ENCODE measurements at regions not wholly inside any gene's neighbourhood (a gene's known extent, or its start where the extent isn't known, plus 50 kb on each side); places are given as distances from the start of the nearest gene placed in this dataset.
A peak's percentile ranks its signal among the peaks of the same experiment; 100 is the strongest.
"Not testable (repeated sequence)": the region's sequence is repeated elsewhere in the genome, so short reads cannot be mapped to it uniquely, and the experiment has no call there.

DNA sequence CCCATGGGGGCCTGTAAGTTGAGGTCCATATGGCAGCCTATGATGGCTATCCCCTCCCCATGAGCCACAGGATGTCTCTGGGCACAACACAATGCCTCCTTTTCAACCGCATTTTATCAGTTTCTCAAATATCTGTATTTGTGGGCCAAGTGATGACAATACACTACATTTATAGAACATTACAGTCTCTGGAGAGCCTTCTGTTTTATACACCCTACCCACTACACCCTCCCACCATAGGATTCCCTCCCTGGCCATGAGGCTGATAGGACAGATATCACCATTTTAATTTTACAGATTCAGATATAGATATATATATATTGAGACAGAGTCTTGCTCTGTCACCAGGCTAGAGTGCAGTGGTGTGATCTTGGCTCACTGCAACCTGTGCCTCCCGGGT, 236.8 kb downstream of the ENC1 start:
- DNase-seq (ENCODE audit: low read depth), result no peak

DNA sequence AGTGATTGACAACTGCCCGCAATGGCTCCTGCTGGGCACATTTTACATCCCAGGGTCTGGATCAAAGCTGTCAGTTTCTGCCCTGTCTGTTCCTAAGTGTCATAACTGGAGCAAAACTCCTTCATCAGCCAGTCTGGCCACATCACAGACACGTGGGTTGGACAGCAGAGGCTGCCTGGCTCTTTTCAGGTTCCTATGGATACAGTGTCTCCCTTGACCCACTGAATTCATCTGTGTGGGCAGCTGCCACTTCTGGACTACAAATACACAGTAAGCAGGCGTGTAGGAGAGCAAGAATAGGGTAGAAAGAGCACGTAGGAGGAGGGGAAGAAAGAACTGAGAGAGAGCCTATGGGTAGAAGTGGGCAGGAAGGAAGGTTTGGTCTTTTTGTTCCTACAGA, 238.0 kb downstream of the ENC1 start:
- DNase-seq (ENCODE audit: low read depth), result no peak

DNA sequence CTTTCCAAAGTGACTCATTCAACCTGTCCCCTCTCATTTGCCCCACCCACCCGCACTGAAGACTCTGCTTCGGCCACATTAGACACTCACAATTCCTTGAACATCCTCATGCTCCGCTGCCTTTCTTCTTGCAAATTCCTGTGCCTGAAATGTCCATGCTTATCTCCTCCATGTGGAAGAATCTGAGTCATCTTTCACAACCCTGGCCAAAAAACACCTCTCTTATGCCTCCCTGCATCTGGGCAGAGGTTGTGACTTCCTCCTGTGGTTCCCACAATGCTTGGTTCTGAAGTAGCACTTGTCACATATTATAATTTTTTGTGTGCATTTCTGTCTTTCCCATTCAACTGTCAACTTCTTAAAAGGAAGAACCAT, 238.6 kb downstream of the ENC1 start:
- DNase-seq (ENCODE audit: low read depth), result peak; percentile 59

DNA sequence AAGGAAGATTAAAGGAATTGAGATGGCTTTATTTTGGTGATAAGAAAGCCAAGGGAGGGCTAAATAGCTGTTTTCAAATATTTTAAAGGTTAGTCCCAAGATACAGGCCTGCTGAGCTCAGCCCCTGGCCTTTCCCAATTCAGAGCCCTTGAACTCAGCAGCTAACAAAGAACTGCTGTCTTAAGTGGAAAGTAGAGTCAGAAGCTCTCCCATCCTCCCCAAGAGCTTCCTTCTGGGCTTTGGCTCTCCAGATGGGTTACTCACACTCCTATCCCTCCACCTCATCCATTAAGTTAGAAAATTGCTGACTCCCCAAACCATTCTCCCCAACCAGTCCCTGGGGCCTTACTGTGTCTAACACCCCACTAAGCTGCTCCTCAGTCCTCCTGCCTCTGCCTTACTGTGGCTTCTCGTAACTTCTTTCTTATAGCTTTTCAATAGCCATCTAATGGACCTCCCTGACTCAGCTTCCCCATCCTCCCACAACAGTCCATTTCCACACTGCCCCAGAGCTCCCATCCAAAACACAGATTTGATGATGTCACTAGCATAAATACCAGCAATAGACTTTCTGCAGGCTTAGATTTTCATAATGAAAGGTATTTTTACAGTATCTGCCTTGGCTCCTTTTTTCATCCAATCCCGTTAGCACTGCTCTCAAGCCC, 239.1 kb downstream of the ENC1 start:
- DNase-seq (ENCODE audit: low read depth), result no peak

DNA sequence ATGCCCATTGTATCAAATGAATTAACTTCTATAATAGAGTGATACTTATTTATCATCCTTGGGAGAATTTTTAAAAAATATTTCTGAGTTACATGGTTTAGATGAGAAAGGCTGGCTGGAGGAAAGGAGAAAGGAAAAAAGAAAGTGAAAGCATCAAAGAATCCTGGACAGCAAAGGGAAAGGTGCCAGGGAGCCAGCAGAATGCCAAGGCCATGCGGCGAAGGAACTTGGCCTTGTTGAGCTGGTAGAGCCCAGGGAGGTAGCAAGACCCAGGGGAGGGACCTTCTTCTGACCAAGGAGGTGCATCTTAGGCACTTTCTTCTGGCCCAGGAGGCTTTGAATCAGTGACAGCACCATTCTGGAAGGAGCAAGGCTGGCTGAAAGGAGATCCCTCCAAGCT, 240.5 kb downstream of the ENC1 start:
- DNase-seq (ENCODE audit: low read depth), result no peak

DNA sequence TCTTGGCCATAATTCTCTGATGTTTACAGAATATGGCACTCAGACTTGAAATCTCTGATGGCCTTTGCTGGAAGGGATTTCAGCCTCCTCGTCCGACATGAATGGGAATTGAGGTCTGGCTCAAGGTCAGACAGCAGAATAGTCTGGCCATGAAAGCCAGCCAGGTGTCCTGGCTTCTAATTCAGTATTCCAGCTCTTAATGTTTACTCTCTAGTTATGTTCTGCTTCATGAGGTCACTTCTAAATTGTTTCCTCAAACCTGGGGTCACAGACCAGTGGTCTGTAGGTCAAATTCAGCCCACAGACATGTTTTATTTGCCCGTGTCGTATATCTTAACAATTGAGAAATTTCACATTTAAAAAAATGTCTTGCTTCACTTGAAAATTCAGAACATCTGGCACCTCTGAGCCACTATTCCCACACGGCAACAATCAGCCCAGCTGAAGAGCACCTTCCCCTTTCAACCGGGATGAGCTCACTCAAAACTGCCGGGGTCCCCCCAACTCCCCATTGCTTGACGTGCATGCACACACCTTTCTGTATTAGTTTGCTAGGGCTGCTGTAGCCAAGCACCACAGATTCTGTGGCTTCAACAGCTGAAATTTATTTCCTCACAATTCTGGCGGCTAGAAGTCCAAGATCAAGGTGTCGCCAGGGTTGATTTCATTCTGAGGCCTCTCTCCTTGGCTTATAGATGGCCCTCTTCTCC, 243.5 kb downstream of the ENC1 start:
- peak; percentile 21 for DNase-seq (ENCODE audit: low read depth)

DNA sequence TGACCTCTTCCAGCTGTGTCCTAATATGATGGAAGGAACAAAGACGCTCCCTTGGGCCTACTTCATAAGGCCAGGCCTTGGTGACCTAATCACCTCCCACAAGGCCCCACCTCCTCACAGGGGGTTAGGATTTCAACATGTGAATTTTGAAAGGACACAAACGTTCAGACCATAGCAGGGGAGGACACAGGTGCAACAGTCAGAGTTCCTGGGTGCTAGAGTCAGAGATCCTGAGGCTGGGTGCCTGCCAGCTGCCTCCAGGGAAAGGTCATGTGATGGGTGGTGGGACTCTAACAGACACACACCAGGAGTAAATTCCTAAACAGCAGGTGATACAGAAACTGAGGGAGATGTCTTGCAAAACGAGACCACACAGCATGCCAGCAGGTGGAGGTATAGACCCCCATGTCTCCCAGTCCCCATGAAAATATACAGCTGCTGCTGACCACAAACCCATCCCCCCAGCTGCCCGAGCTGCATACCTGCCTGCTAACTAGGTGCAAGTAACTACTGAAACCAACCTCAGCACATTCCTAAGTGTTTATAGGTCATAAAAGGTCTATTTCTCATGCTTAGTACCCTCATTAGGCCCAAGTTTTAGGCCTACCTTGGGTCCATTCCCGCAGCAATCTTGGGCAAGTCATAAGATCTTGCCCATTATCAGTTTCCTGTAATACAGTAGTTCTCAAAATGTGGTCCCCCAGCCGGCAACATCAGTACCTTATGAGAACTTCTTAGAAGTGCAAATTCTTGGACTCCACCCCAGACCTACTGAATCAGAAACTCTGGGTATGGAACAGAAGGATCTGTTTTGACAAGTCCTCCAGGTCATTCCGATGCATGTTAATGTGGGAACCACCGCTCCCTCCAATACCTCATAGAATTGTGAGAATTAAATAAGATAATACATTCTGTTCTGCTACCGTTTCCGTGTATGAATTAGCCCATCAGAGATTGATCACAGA, 245.3 kb downstream of the ENC1 start:
- DNase-seq (ENCODE audit: low read depth), result peak; percentile 93

DNA sequence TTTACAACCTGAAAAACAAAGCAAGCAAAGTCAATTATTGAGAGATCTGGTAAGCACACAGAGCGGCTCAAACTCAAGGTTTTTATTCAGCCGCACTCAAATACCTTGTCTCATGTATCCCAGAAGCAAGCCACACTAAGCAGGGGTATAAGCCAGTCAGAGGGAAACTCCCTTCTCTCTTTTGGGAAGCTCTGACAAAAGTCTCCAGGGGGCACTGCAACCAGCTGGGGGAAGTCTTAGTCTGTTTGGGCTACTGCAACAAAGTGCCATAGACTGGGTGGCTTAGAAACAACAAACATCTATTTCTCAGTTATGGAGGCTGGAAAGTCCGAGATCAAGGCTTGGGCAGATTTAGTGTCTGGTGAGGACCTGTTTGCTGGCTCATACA, 246.0 kb downstream of the ENC1 start:
- DNase-seq (ENCODE audit: low read depth), result no peak

DNA sequence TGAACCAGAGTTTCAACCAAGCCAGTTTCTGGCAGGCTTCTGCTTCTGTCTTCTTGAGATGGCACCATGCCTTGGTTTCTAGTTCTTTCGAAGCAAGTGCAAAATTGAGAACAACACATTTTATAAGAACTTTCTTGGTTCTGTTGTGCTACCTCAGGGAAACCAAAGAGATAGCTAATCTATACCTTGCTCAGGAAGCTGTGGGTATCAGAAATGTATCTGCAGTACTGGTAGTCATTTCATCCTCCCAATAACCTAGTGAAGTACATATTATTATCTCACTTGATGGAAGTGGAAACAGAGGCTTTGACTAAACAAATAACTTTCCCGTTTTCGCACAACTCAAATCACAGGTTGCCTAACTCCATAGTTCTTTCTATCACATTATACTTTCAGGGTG, 246.6 kb downstream of the ENC1 start:
- no peak for DNase-seq (ENCODE audit: low read depth)

DNA sequence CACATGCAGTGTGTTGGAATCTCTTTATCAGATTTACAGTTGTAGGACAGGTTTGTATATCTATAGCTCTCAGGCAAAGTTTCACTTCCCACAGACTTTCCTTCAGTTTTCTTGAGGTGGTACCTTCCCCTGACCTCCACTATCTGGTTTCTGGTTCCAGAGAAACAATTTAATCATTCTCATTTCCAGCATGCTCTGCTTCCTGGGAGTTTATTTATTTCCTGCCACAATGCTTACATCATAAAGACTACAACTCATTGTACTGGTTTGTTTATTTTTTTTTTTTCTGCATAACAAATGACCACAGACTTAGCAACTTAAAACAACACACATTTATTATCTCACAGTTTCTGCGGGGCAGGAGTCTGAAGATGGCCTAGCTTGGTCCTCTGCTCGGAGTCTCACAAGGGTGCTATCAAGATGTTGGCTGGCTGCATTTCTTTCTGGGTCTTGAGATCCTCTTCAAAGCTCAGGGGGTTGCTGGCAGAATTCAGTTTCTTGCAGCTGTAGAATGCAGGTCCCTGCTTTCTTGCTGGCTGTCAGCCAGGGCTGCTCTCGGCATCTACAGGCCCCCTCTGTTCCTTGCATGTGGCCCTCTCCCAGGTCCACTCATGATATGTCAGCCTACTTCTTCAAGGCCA, 247.7 kb downstream of the ENC1 start:
- DNase-seq (ENCODE audit: low read depth), result peak; percentile 78

DNA sequence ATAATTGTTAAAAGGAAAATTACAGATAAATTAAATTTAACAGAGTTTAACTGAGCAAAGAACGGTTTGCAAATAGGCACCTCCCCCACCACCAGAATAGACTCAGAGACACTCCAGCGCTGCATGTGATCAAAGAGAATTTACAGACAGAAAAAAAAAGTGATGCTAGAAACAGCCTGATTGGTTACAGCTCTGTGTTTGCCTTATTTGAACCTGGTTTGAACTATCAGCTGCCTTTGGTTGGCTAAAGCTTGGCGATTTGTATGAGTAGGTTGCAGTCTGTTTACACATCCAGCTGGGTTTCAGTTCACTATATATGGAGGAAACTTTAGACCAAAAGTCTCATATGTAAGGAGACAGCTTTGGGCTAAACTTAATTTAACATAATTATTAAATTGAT, 249.1 kb downstream of the ENC1 start:
- no peak for DNase-seq (ENCODE audit: low read depth)

DNA sequence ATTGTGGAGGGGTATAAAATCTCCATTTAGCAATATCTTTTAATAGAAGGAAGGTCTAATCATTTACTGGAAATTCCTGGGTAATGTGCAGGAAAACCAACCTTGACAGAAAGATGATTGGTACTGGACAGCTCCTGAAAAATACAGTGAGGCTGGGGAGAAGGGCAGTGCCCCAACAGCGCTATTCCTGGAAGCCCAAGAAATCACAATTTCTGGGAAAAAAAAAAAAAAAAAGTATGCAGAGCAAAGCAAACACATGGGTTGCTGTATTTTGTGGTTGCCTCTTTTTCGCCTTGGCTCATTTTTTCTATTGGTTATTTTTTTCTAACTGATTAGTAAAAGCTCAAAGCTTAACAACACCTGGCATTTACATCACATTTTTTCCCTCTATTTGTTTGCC, 249.7 kb downstream of the ENC1 start:
- no peak for DNase-seq (ENCODE audit: low read depth)

DNA sequence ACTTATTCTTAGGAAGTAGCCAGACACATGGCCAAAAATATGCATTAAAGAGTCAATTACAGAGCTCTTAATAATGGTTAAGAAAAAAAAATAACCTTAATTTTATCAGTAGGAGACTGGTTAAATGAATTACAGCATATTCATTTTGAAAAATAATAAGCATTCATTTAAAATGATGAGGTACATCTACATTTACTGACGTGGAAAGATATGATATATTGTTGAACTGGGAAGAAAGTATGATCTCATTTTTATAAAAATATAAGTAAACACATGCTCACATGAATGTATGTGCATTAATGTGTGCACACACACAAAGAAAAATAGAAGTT, 250.3 kb downstream of the ENC1 start:
- no peak for DNase-seq (ENCODE audit: low read depth)

DNA sequence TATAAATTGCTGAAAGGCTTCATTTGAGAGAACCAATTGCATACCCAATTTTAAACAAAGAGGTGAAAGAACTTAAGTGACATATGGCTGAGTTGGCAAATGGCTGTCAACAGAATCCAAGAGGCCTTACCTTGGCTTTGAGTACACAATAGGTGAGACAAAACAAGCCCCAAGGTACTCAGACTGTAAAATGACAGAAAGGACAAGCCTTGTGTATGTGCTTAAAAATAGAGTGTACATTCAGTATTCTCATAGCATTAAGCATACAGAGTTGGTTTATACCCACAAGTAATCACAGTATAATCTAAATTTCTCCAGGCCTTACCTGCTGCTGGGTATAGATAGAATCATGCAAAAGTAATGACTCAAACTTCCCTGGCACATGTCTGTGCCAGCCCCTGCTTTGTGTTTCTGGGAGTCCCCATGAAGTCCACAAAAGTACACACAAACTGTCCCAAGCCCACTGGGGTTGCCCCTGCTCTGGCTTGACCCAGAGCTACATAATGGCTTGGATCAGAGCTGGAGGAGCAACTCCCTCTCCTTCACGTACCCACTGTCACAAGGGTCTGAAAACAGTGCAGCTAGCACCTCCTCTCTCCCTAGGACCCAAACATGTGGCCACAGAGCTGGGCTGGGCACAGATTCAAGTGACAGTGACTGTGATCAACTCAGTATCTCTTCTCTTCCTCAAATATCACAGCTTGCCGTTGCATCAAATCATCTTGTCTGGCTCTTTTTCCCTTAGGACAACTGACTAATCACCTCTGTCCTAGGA, 250.8 kb downstream of the ENC1 start:
- no peak for DNase-seq (ENCODE audit: low read depth)

DNA sequence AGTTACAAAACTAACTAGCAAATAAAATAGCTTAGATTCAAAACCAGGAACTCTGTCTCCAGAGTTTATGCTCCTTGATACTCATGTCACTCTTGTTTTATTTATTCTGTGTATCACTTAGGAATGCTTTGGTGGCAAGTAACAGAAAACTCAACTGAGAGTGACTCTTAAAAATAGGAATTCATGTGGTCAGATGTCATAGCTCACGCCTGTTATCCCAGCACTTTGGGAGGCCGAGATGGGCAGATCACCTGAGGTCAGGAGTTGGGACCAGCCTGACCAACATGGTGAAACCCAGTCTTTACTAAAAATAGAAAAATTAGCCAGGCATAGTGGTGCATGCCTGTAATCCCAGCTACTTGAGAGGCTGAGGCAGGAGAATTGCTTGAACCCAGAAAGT, 252.1 kb downstream of the ENC1 start:
- not testable (repeated sequence) for DNase-seq (ENCODE audit: low read depth)

DNA sequence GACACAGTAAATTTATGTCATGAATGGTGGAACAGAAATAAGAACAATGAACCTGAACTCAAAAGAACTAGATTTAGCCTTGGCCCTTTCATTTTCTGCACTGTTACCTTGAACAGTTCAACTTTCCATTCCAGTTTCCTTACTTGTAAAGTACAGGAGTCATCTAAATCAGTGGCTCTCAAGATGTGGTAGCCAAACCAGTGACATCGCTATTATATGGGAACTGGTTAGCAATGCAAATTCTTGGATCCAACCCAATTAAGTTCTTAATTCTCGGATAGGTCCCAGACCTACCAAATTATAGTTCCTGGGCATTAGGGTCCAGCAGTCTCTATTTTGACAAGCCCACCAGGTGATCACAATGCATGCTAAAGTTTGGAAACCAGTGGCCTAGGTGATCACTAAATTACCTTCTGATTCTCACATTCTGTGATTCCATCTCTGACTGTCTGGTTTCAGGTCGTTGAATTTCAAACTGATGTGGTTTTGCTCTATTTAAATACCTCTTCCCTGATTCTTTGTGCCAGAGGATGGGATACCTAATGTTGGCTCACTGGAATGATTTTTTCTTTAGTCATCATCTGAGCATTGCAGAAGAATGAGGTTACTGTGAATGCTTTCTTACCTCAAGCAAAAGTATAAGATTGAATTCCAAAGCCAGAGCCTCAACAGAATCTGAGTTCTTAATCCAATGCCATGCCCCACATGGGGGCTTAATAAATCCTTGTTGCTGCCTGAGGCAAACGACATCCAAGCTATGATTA, 253.8 kb downstream of the ENC1 start:
- peak; percentile 96 for DNase-seq (ENCODE audit: low read depth)

DNA sequence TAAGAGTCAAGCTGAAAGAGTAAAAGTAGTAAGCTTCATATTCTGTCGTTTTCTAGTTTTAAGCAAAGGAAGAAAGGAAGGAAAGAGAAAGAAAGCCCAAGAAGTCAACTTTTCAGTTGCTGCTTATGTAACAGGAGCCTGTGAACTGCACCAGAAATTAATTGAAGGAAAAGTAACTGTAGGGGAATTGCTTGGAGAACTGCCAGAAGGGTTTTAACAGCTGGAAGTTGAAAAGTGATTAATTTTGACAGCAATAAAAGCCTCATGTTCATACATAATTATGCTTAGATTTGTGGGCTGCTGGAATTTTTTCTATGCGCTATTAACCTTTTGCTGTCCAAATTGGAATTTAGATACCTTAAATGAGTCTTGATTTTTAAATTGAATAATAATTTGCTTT, 255.7 kb downstream of the ENC1 start:
- DNase-seq (ENCODE audit: low read depth), result peak; percentile 68

DNA sequence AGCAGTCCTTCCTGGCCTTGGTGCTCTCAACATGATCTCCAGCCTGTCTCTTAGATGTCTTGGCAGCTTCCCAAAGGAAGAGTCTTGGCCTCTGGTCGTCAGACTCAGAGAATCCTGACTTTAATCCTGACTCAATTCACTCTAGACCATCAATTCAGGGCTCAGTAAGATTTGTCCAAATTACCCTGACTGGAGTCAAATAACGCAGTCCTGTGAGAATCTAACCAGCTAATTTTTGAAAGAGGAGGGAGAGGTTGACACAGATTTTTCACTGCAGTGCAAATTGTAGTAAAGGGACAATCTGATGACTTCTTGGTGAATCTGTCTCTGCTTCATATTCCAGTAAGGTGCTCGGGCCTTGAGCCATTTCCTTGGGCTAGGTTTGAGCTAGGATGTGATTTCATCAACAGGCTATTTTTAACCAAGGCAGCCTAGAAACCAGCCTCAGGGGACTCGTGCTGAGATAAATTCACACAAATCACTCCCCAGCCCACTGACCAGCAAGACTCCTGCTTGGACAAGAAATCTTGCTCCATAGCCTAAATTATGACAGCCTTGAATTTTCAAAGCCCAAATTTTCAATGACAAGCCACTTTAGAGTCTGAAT, 257.4 kb downstream of the ENC1 start:
- no peak for DNase-seq (ENCODE audit: low read depth)

DNA sequence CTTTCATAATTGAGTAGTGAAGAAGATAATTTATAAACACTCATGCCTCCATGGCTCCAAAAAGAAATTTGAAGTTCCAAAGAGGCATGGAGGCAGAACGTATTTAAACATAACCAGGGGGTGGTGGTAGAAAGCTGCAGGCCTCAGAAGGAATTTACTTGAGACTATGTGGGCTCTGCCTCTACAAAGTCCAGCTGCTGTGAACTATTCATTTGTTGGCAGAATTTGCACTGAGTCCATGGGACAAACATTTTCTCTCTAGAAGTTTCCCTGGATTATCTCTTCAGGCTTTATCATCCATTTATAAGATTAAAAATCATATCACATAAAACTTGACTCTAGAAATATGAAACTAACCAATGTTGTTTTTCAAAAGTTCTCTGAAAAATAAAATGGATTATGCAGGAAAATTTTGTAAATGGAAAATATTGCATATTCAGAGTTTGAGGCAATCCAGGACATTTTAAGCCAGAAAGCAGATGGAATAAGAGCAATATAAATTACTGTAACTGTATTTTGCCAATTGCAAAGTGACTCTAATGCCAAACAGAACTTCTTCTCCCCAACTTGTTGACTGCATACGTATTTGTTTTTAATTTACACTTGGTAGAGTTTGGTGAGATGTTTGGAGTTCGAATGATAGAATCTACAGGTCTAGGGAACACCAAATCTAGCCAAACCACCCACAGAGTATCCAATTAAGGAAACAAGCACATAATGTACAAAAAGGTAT, 258.2 kb downstream of the ENC1 start:
- no peak for DNase-seq (ENCODE audit: low read depth)

DNA sequence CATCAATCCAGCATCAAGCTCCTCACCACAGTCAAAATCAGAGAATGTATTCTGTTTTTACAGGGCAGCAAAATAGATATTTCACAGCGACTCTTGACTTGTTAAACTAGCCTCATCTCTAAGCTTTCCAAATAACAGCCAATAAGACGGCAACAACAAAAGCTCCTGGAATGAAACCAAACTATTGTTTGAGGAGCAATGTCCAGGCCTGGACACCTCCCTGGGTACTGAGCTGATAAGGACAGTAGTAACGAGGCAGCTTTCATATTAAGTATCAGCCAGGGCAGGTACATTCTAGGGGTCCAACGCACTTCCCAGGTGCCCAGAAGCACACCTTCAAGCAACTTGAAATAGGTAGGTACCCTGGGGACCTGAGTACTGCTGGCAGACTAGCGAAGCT, 260.3 kb downstream of the ENC1 start:
- no peak for DNase-seq (ENCODE audit: low read depth)
